ENCODE measurements at regions not wholly inside any gene's neighbourhood (a gene's known extent, or its start where the extent isn't known, plus 50 kb on each side); places are given as distances from the start of the nearest gene placed in this dataset.

DNA sequence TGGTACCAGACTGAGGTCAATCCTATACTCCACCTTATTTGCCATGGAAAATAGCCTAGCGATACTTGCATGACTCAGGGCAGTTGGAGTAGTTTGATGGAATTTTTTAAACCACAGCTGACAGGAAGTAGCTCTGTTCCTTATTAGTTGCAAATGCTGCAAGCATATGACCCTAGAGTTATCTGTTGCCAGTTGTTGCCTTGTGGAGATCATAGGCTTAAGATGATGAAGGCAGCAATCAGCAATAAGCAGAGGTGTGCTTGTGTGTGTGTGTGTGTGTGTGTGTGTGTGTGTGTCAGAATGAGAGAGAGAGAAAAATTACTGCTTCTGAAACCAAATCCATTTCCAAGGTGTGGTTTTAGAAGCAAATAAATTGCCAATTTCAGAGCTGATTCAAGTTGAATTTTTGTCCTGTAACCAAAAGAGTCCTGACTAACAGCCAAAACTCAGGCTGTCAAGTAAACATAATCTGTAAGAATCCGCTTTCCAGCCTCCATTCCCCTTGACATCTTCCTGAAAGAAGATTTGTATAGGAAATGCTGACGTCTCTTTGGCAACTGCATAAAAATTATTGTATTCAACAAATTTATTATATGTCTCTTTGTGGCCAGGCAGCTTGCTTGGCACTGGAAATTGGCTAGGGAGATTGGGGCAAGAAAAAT is 141.2 kb downstream of the SERPINI1 start:
- H4K8ac ChIP-seq (ENCODE audit: low read length) = no peak overlapping the region
- H2AFZ ChIP-seq (ENCODE audit: low read depth, low read length) = no peak overlapping the region
- peak; percentile 85 for DNase-seq
- 53% methylated on average over 2 of the region's 3 CpGs for WGBS
- H3K79me1 ChIP-seq (replicated peaks; ENCODE audit: low read length, poor library complexity, severe bottlenecking) = no peaks in the 10 kb centered on the region
- no peaks in the 10 kb centered on the region for H3K27me3 ChIP-seq (ENCODE audit: control insufficient read depth in 1 of 2, insufficient read depth in 1 of 2, low read length in 2 of 2)
- H2AK5ac ChIP-seq (ENCODE audit: low read length, severe bottlenecking) = no peak overlapping the region
- H3K36me3 ChIP-seq (ENCODE audit: control insufficient read depth in 1 of 2, insufficient read depth in 2 of 2, low read depth in 1 of 2, low read length in 2 of 2) = no peaks in the 10 kb centered on the region
- no peak overlapping the region for H3K4me2 ChIP-seq (ENCODE audit: low read length, poor library complexity, severe bottlenecking)
- no peak overlapping the region for H3K18ac ChIP-seq (ENCODE audit: low read depth in 1 of 2, low read length in 2 of 2)
- H2BK5ac ChIP-seq (ENCODE audit: low read depth, low read length, poor library complexity, severe bottlenecking) = no peak overlapping the region
- no peak overlapping the region for H3K27ac ChIP-seq (ENCODE audit: low read length, poor library complexity, severe bottlenecking)
- H2BK12ac ChIP-seq (ENCODE audit: low read length in 2 of 2) = no peak overlapping the region
- no peak overlapping the region for H2BK15ac ChIP-seq (ENCODE audit: low read depth, poor library complexity, severe bottlenecking)
- no peak overlapping the region for H4K91ac ChIP-seq (ENCODE audit: low read length)
- H2BK120ac ChIP-seq (ENCODE audit: low read depth, low read length) = no peak overlapping the region
- no peaks in the 10 kb centered on the region for H3K4me1 ChIP-seq (ENCODE audit: control insufficient read depth, insufficient read depth, low read depth, low read length)
- H3K9me3 ChIP-seq (ENCODE audit: control insufficient read depth, low read length) = no peaks in the 10 kb centered on the region
- H3K4me3 ChIP-seq (ENCODE audit: insufficient read depth in 1 of 2, low read depth in 1 of 2, low read length in 2 of 2) = peak overlapping the region in 1 of 2 experiments; percentile 56
- no peak overlapping the region for H3K4ac ChIP-seq (ENCODE audit: low read depth in 1 of 2, low read length in 2 of 2)
- H3K23ac ChIP-seq (ENCODE audit: low read length in 2 of 2) = no peak overlapping the region
- H3K9ac ChIP-seq (ENCODE audit: low read length) = peak overlapping the region; percentile 66
- no peak overlapping the region for H3K14ac ChIP-seq (ENCODE audit: low read length in 2 of 2)
